Colonic mucosa (tissue), 4 donors: ENCODE measurements at regions not wholly inside any gene's neighbourhood (a gene's known extent, or its start where the extent isn't known, plus 50 kb on each side); places are given as distances from the start of the nearest gene placed in this dataset.

Experiments
- DNase-seq: peaks from one replicate; pipeline ENCODE4 v3.0.0-alpha.2; 2020
- H3K27ac ChIP-seq: fragments of 200-600 bp; one replicate; pipeline ENCODE4 v1.8.0; 2021
- H3K27me3 ChIP-seq: fragments of 200-600 bp; one replicate; pipeline ENCODE4 v1.8.0; 2021
- H3K36me3 ChIP-seq: fragments of 200-600 bp; one replicate; pipeline ENCODE4 v1.8.0; 2021
- H3K4me1 ChIP-seq: fragments of 200-600 bp; one replicate; pipeline ENCODE4 v1.8.0; 2021; ENCODE audit warnings: mild to moderate bottlenecking
- H3K4me3 ChIP-seq: fragments of 200-600 bp; one replicate; pipeline ENCODE4 v1.8.0; 2021
- H3K9ac ChIP-seq, 2 donors: one replicate each; pipeline ENCODE4 v1.7.0; 2013; ENCODE audit warnings: control low read depth in 2 of 2, low read depth in 2 of 2, low read length in 2 of 2
- H3K9me3 ChIP-seq: fragments of 200-600 bp; one replicate; pipeline ENCODE4 v1.8.0; 2021
- CTCF ChIP-seq: fragments of 200-600 bp; IDR thresholded peaks from one replicate; pipeline ENCODE4 v1.8.0; 2022; ENCODE audit warnings: antibody characterized with exemption, mild to moderate bottlenecking
- intact Hi-C: fragments of 100-400 bp; cut with DNase I; formaldehyde crosslinking; loops from one replicate; pipeline ENCODE4 v1.14.1; 2022
- donor health status: healthy.
- donor health status: DM: no; HTN: no; CAD: no.
- donor health status: DM: no; HTN: no; CAD: no.

- Histone ChIP-seq H3K4me3 (no peak overlapping the region), H3K36me3 (no peaks in the 10 kb centered on the region), H3K27me3 (no peaks in the 10 kb centered on the region), H3K9ac (no peak overlapping the region), H3K9me3 (no peaks in the 10 kb centered on the region), H3K4me1 (peaks cover 7% of the 10 kb centered on the region), H3K27ac (no peak overlapping the region)
- intact Hi-C loops: no loop called here
- DNase-seq: no peak
- TF ChIP-seq CTCF: no peak
Observed at GRCh38 chr3:72441284-72441994, 406.8 kb downstream of the SHQ1 start.

GRCh38 chr3:72440491-72440890, 407.8 kb downstream of the SHQ1 start:
- intact Hi-C loops: no loop called here
- Histone ChIP-seq H3K27me3 (no peaks in the 10 kb centered on the region), H3K9ac (no peak overlapping the region), H3K4me1 (peaks cover 6% of the 10 kb centered on the region), H3K9me3 (no peaks in the 10 kb centered on the region), H3K27ac (no peak overlapping the region), H3K36me3 (no peaks in the 10 kb centered on the region), H3K4me3 (no peak overlapping the region)
- no peak for TF ChIP-seq CTCF
- DNase-seq: no peak

GRCh38 chr3:72439321-72440183, 408.7 kb downstream of the SHQ1 start:
- H3K9me3 ChIP-seq: no peaks in the 10 kb centered on the region

GRCh38 chr3:72437661-72438406, 410.4 kb downstream of the SHQ1 start:
- no peak for TF ChIP-seq CTCF
- intact Hi-C loops: no loop called here
- Histone ChIP-seq H3K9ac (no peak overlapping the region), H3K27me3 (no peaks in the 10 kb centered on the region), H3K36me3 (no peaks in the 10 kb centered on the region), H3K4me1 (no peaks in the 10 kb centered on the region), H3K27ac (no peak overlapping the region), H3K4me3 (no peak overlapping the region), H3K9me3 (no peaks in the 10 kb centered on the region)
- no peak for DNase-seq

More at GRCh38 chr3:72439321-72440183, 408.7 kb downstream of the SHQ1 start:
- no peaks in the 10 kb centered on the region for H3K36me3 ChIP-seq
- H3K9ac ChIP-seq: no peak overlapping the region
- no peak overlapping the region for H3K4me3 ChIP-seq
- H3K4me1 ChIP-seq: no peaks in the 10 kb centered on the region
- no peak for DNase-seq
- no peak overlapping the region for H3K27ac ChIP-seq
- no peaks in the 10 kb centered on the region for H3K27me3 ChIP-seq
- intact Hi-C loops: no loop called here
- TF ChIP-seq CTCF: no peak

- Histone ChIP-seq H3K27me3 (no peaks in the 10 kb centered on the region), H3K4me3 (no peak overlapping the region), H3K9me3 (no peaks in the 10 kb centered on the region), H3K4me1 (no peaks in the 10 kb centered on the region), H3K27ac (no peak overlapping the region), H3K36me3 (no peaks in the 10 kb centered on the region), H3K9ac (no peak overlapping the region)
- intact Hi-C loops: no loop called here
- no peak for DNase-seq
- TF ChIP-seq CTCF: no peak
Observed at GRCh38 chr3:72436863-72437592, 411.2 kb downstream of the SHQ1 start.
